ENCODE measurements at regions not wholly inside any gene's neighbourhood (a gene's known extent, or its start where the extent isn't known, plus 50 kb on each side); places are given as distances from the start of the nearest gene placed in this dataset.

DNA sequence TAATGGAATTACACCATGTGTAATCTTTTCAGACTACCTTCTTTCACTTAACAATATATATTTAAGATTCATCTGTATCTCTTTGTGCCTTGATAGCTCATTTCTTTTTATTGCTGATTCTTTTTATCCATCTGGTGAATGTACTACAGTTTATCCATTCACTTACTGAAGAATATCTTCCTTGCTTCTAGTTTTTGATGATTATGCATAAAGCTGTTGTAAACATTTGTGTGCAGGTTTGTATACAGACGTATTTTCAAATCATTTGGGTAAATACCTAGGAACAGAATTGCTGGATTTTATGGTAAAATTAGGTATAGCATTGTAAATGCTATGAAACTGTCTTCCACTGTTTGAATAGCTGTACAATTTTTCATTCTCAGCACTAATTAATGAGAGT, 592.6 kb upstream of the HS6ST1 start:
- Histone ChIP-seq H3K27ac (ENCODE audit: low read depth) (no peak overlapping the region), H3K4me1 (ENCODE audit: insufficient read depth) (no peaks in the 10 kb centered on the region), H3K36me3 (ENCODE audit: insufficient read depth) (no peaks in the 10 kb centered on the region), H3K4me3 (ENCODE audit: low read depth, low read length) (no peak overlapping the region)
- WGBS = 75% methylated on average over 1 of the region's 1 CpG
- DNase-seq (ENCODE audit: extremely low spot score) = no peak

DNA sequence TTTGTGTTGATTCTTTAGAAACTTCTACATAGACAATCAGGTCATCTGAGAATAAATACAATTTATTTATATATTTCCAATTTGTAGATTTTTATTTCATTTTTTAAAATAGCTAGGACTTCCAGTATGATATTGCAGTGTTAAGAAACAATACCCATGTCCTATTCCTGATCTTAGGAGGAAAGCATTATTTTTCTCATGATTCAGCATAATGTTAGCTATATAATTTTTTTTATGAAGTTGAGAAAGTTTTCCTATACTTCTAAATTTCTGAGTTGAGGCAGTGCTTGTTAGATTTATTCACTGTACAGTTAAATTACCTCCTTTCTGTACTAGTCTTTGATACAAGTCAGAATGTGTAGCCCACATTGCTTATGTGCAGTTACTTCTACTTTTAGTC, 595.7 kb upstream of the HS6ST1 start:
- DNase-seq (ENCODE audit: extremely low spot score) = no peak
- no peak overlapping the region for H3K4me3 ChIP-seq (ENCODE audit: low read depth, low read length)
- H3K36me3 ChIP-seq (ENCODE audit: insufficient read depth) = no peaks in the 10 kb centered on the region
- H3K4me1 ChIP-seq (ENCODE audit: insufficient read depth) = no peaks in the 10 kb centered on the region
- H3K27ac ChIP-seq (ENCODE audit: low read depth) = no peak overlapping the region

DNA sequence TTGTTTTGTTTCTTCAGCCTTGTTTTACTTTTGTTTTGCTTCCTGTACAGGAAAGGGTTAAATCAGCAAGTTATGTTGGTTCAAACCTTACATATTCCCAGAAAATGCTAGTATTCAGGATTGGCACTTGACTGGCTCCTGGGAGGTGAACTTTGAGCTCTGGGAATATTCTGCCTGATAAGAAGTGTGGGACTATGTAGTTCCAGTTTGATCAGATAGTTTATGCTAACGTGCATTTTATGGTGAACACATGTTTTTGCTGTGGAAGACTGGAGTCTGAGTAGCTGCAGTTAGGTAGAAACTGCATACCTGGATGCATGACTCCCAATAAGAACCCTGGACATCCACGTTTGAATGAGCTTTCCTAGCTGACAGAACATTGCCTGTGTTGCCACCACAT, 603.1 kb upstream of the HS6ST1 start:
- Histone ChIP-seq H3K4me1 (ENCODE audit: insufficient read depth) (no peaks in the 10 kb centered on the region), H3K36me3 (ENCODE audit: insufficient read depth) (no peaks in the 10 kb centered on the region), H3K4me3 (ENCODE audit: low read depth, low read length) (no peak overlapping the region), H3K27ac (ENCODE audit: low read depth) (no peak overlapping the region)
- WGBS = 22% methylated on average over 2 of the region's 2 CpGs
- no peak for DNase-seq (ENCODE audit: extremely low spot score)

DNA sequence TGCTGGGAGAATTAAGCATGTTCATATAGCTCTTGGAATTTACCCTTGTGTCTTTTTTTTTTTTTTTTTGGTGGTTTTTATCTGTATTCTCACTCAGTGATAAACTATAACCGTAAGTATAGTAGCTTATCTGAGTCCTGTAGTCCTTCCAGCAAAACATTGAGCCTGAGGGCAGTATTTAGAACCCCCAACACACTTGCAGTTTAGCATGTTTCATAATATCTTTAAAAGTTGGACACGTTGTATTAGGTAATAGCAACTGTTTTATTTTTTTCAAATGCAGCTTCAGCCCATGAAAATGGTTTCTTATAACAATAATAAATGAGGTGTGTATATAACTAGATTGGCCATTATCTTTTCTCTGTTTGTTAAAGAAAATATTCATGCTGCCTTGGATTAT, 603.5 kb upstream of the HS6ST1 start:
- H3K4me3 ChIP-seq (ENCODE audit: low read depth, low read length) = no peak overlapping the region
- no peaks in the 10 kb centered on the region for H3K36me3 ChIP-seq (ENCODE audit: insufficient read depth)
- no peak for DNase-seq (ENCODE audit: extremely low spot score)
- WGBS = 30% methylated on average over 2 of the region's 2 CpGs
- H3K4me1 ChIP-seq (ENCODE audit: insufficient read depth) = no peaks in the 10 kb centered on the region
- no peak overlapping the region for H3K27ac ChIP-seq (ENCODE audit: low read depth)

- H3K4me3 ChIP-seq (ENCODE audit: low read depth, low read length) = no peak overlapping the region
- no peaks in the 10 kb centered on the region for H3K4me1 ChIP-seq (ENCODE audit: insufficient read depth)
- no peak overlapping the region for H3K27ac ChIP-seq (ENCODE audit: low read depth)
- no peaks in the 10 kb centered on the region for H3K36me3 ChIP-seq (ENCODE audit: insufficient read depth)
- no peak for DNase-seq (ENCODE audit: extremely low spot score)
These were observed 607.0 kb upstream of the HS6ST1 start for GRCh38 chr2:128925631-128926030.

- no peak overlapping the region for H3K4me3 ChIP-seq (ENCODE audit: low read depth, low read length)
- H3K27ac ChIP-seq (ENCODE audit: low read depth) = no peak overlapping the region
- 90% methylated on average over 1 of the region's 1 CpG for WGBS
- H3K4me1 ChIP-seq (ENCODE audit: insufficient read depth) = no peaks in the 10 kb centered on the region
- H3K36me3 ChIP-seq (ENCODE audit: insufficient read depth) = no peaks in the 10 kb centered on the region
- DNase-seq (ENCODE audit: extremely low spot score) = no peak
These were observed 611.4 kb upstream of the HS6ST1 start for GRCh38 chr2:128930101-128930500.

- H3K27ac ChIP-seq (ENCODE audit: low read depth) = no peak overlapping the region
These were observed 621.7 kb upstream of the HS6ST1 start for GRCh38 chr2:128940378-128940777.

GRCh38 chr2:128941751-128942150, 623.1 kb upstream of the HS6ST1 start:
- peak; percentile 15 for DNase-seq (ENCODE audit: extremely low spot score)
- Histone ChIP-seq H3K4me1 (ENCODE audit: insufficient read depth) (no peaks in the 10 kb centered on the region), H3K27ac (ENCODE audit: low read depth) (no peak overlapping the region), H3K36me3 (ENCODE audit: insufficient read depth) (no peaks in the 10 kb centered on the region), H3K4me3 (ENCODE audit: low read depth, low read length) (no peak overlapping the region)
- 12% methylated on average over 3 of the region's 3 CpGs for WGBS

More at GRCh38 chr2:128940378-128940777, 621.7 kb upstream of the HS6ST1 start:
- WGBS = 93% methylated on average over 12 of the region's 12 CpGs
- Histone ChIP-seq H3K4me1 (ENCODE audit: insufficient read depth) (no peaks in the 10 kb centered on the region), H3K36me3 (ENCODE audit: insufficient read depth) (no peaks in the 10 kb centered on the region), H3K4me3 (ENCODE audit: low read depth, low read length) (no peak overlapping the region)
- DNase-seq (ENCODE audit: extremely low spot score) = no peak

GRCh38 chr2:128949360-128949759, 630.7 kb upstream of the HS6ST1 start:
- H3K27ac ChIP-seq (ENCODE audit: low read depth) = no peak overlapping the region
- 90% methylated on average over 5 of the region's 5 CpGs for WGBS

GRCh38 chr2:128950758-128951157, 632.1 kb upstream of the HS6ST1 start:
- WGBS = 69% methylated on average over 4 of the region's 4 CpGs
- H3K4me1 ChIP-seq (ENCODE audit: insufficient read depth) = no peaks in the 10 kb centered on the region
- no peaks in the 10 kb centered on the region for H3K36me3 ChIP-seq (ENCODE audit: insufficient read depth)
- DNase-seq (ENCODE audit: extremely low spot score) = no peak
- H3K27ac ChIP-seq (ENCODE audit: low read depth) = no peak overlapping the region
- no peak overlapping the region for H3K4me3 ChIP-seq (ENCODE audit: low read depth, low read length)

More at GRCh38 chr2:128949360-128949759, 630.7 kb upstream of the HS6ST1 start:
- Histone ChIP-seq H3K36me3 (ENCODE audit: insufficient read depth) (no peaks in the 10 kb centered on the region), H3K4me1 (ENCODE audit: insufficient read depth) (no peaks in the 10 kb centered on the region), H3K4me3 (ENCODE audit: low read depth, low read length) (no peak overlapping the region)
- no peak for DNase-seq (ENCODE audit: extremely low spot score)

DNA sequence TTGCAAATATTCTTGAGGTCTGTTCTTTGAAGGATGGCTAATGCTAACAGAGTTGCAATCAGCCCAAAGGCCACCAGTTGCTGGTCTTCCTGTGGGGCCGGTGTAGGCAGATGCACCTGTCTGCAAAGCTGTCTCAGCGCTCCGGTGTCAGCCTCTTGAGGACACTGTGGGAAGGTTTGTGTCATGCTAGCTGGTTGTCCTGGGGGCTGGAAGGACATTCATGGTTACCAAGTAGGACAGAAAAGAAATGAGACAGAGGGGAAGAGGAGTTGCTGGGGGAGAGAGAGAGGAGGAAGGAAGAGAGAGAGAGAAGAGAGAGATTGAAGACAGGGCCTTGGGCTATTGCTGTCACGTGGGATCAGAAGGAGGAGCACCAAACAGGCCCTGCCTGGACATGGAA, 639.6 kb upstream of the HS6ST1 start:
- Histone ChIP-seq H3K4me1 (ENCODE audit: insufficient read depth) (no peaks in the 10 kb centered on the region), H3K27ac (ENCODE audit: low read depth) (no peak overlapping the region), H3K4me3 (ENCODE audit: low read depth, low read length) (no peak overlapping the region), H3K36me3 (ENCODE audit: insufficient read depth) (no peaks in the 10 kb centered on the region)
- no peak for DNase-seq (ENCODE audit: extremely low spot score)
- WGBS = 83% methylated on average over 4 of the region's 4 CpGs

DNA sequence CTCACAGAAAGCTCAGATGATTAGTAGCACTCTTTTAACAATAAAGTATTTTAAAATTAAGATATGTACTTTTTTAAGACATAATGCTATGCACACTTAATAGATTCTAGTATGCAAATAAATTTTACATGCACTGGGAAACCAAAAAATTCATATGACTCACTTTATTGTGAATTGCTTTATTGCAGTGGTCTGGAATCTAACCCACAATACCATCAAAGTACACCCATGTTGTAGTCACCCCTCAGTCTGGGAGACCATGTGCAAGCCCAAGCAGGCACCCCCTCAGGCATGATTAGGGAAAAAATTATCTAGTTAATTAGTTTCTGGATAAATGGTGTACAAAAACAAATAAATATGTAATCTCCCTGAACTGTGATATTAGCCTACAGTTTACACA, 649.0 kb upstream of the HS6ST1 start:
- DNase-seq (ENCODE audit: extremely low spot score) = no peak
- H3K4me3 ChIP-seq (ENCODE audit: low read depth, low read length) = no peak overlapping the region
- H3K4me1 ChIP-seq (ENCODE audit: insufficient read depth) = no peaks in the 10 kb centered on the region
- no peak overlapping the region for H3K27ac ChIP-seq (ENCODE audit: low read depth)
- H3K36me3 ChIP-seq (ENCODE audit: insufficient read depth) = no peaks in the 10 kb centered on the region

GRCh38 chr2:128969374-128969773, 650.7 kb upstream of the HS6ST1 start:
- no peak overlapping the region for H3K4me3 ChIP-seq (ENCODE audit: low read depth, low read length)
- no peak for DNase-seq (ENCODE audit: extremely low spot score)
- H3K4me1 ChIP-seq (ENCODE audit: insufficient read depth) = no peaks in the 10 kb centered on the region
- no peaks in the 10 kb centered on the region for H3K36me3 ChIP-seq (ENCODE audit: insufficient read depth)
- no peak overlapping the region for H3K27ac ChIP-seq (ENCODE audit: low read depth)

GRCh38 chr2:128970332-128971116, 651.9 kb upstream of the HS6ST1 start:
- Histone ChIP-seq H3K36me3 (ENCODE audit: insufficient read depth) (no peaks in the 10 kb centered on the region), H3K4me3 (ENCODE audit: low read depth, low read length) (no peak overlapping the region), H3K27ac (ENCODE audit: low read depth) (no peak overlapping the region), H3K4me1 (ENCODE audit: insufficient read depth) (no peaks in the 10 kb centered on the region)
- DNase-seq (ENCODE audit: extremely low spot score) = no peak
- 64% methylated on average over 10 of the region's 10 CpGs for WGBS

DNA sequence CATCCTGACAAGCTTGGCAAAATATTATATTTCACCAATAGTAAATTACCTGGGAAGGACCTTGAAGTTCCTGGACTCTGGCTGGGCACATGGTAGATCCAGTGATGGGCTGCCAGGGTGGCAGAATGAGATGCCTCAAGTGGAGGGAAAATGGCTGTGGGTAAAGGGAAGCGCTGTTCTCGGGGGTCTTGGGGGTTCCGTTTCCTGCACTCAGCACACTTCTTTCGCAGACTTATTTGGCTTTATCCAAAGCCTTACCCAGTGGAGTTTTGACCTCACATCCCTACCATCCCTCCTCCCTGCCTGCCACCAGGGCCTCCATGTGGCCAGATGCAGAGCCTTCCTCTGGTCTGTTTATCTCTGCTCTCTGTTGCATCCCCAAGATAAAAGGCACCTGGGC, 654.9 kb upstream of the HS6ST1 start:
- no peak for DNase-seq (ENCODE audit: extremely low spot score)
- Histone ChIP-seq H3K36me3 (ENCODE audit: insufficient read depth) (no peaks in the 10 kb centered on the region), H3K27ac (ENCODE audit: low read depth) (no peak overlapping the region), H3K4me1 (ENCODE audit: insufficient read depth) (no peaks in the 10 kb centered on the region), H3K4me3 (ENCODE audit: low read depth, low read length) (no peak overlapping the region)
- WGBS = 94% methylated on average over 4 of the region's 4 CpGs

All from urinary bladder (tissue), 3 donors.